ENCODE measurements at regions not wholly inside any gene's neighbourhood (a gene's known extent, or its start where the extent isn't known, plus 50 kb on each side); places are given as distances from the start of the nearest gene placed in this dataset.

DNA sequence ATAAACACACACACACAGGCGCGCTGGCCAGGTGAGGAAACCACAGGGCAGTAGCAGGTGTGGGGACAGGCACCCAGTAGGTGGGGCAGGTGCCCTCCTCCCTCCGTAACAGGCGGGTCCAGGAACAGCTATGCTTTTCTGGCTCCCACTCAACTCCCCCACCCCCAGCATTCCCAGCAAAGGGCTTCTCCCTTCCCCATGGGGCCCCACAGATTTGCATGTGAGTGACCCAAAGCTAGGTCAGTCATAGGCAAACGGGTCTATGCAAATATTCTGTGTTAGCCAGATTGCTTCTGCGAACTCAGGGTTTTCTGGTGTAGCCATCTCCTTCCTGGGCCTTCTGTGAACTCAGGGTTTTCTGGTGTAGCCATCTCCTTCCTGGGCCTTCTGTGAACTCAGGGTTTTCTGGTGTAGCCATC lies 114.2 kb downstream of the SIK1 start:
- TF ChIP-seq, protein P1, sequence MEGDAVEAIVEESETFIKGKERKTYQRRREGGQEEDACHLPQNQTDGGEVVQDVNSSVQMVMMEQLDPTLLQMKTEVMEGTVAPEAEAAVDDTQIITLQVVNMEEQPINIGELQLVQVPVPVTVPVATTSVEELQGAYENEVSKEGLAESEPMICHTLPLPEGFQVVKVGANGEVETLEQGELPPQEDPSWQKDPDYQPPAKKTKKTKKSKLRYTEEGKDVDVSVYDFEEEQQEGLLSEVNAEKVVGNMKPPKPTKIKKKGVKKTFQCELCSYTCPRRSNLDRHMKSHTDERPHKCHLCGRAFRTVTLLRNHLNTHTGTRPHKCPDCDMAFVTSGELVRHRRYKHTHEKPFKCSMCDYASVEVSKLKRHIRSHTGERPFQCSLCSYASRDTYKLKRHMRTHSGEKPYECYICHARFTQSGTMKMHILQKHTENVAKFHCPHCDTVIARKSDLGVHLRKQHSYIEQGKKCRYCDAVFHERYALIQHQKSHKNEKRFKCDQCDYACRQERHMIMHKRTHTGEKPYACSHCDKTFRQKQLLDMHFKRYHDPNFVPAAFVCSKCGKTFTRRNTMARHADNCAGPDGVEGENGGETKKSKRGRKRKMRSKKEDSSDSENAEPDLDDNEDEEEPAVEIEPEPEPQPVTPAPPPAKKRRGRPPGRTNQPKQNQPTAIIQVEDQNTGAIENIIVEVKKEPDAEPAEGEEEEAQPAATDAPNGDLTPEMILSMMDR (IDR thresholded peaks at IDR 0.05) = no peak
- no peak for TF ChIP-seq POLR2A (IDR thresholded peaks at IDR 0.05)
- no peak for TF ChIP-seq POLR2AphosphoS5 (IDR thresholded peaks at IDR 0.05)
